ENCODE measurements at regions not wholly inside any gene's neighbourhood (a gene's known extent, or its start where the extent isn't known, plus 50 kb on each side); places are given as distances from the start of the nearest gene placed in this dataset.
A peak's percentile ranks its signal among the peaks of the same experiment; 100 is the strongest.
"Not testable (repeated sequence)": the region's sequence is repeated elsewhere in the genome, so short reads cannot be mapped to it uniquely, and the experiment has no call there.

DNA sequence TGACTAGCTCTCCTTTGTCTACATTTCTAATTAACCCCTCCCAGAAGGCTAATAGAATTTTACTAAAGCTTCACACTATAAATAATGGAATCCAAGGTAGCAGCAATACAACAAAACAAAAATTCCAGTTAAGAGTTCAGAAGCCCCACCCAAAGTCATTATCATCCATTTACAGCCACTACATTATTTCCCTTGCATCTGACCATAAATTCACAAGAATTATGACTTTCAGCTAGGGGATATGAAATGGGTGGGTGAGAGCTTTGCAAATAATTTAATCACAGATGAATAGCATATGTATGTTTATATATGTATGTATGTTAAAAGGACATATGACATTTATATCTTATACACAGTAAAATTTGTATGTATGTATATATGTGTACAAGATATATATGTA, 65.3 kb upstream of the PTGDR start:
- no peak for DNase-seq

DNA sequence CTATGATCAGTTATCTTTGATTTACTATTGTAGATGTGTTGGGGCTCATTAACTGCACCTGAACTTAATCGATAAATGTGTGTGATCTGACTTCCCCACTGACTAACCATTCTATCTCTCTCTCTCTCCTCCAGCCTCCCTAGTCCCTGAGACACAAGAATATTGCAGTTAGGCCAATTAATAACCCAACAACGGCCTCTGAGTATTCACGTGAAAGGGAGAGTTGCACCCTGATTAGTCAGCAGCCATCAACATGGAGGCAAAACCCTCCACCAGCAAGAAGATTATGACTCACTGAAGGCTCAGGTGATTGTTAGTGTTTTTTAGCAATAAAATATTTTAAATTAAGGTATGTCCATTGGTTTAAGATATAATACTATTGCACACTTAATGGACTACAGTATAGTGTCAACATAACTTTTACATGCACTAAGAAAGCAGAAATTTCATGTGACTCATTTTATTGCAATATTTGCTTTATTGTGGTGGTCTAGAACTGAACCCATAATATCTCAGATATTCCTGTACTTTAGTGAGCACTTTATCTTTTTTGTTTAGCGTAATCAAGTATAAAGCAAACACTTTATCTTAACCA, 77.1 kb upstream of the PTGDR start:
- no peak for DNase-seq

DNA sequence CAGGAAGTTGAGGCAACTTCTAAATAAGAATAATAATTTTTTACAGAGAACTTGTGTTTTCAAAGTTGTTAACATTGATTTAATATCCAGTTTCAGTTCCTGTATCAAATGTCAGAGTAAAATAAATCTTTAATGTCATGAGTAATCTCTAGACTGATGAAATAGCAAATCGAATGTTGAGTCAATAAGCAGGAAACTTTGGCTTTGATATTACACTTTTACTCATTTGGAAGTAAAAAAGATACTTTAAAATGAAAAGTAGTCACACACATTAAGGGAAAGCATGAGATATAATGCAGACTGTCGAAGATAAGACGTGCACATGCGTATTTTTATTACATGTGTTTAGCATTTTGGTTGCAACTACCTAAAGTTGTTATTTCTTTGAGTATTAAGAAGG, 78.2 kb upstream of the PTGDR start:
- DNase-seq = no peak

DNA sequence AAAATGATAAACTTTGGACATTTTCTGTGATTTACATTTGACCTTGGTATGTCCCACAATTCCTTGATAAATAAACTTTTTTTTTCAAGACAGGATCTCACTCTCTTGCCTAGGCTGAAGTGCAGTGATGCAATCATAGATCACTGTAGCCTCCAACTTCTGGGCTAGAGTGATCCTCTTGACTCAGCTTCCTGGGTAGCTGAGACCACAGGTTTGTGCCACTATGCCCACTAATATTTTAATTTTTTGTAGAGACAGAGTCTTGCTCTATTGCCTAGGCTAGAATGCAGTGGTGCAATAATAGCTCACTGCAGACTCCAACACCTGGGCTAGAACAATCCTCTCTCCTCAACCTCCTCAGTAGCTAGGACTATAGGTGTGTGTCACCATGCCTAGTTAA, 79.1 kb upstream of the PTGDR start:
- DNase-seq = no peak

DNA sequence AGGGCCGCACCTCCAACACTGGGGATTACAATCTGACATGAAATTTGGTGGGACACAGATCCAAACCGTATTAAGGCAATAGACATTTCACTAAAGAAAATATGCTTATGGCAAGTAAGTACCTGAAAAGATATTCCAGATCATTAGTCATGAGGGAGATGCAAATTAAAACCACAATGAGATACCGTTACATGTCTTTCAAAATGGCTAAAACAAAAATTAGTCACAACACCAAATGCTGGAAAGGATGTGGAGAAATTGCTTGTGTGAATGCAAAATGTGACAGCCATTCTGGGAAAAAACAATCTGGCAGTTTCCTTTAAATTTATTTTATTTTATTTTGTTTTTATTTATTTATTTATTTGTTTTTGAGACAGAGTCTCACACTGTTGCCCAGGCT, 82.3 kb upstream of the PTGDR start:
- DNase-seq = no peak

GRCh38 chr14:52182853-52183252, 84.6 kb upstream of the PTGDR start:
- no peak for DNase-seq

DNA sequence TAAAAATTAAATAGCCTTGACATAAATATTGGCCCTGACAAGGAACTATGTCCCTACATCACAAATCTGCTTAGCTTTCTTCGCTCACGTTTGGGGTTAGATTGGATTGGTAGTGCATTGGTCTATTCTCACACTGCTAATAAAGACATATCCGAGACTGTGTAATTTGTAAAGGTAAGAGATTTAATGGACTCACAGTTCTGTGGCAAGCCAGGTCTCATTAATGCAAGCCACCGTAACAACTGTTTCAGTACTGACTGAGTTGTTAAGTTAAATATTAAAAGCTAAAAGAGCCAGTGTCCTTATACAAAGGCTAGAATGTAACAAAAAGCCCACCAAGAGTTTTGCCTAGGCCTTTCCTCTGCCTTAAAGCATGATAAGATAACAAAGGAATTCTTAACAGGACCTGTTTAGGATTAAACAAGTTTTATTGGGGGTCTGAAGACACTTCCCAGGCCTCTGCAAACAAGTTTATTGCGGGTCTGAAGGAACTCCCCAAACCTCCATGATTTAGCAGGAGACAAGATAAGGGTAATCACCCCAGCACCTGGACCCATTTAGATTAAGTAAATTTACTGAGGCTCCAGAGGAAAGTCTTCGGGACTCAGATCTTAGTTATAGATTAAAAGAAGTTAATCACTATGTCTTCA, 88.2 kb upstream of the PTGDR start:
- DNase-seq = no peak

GRCh38 chr14:52175982-52176502, 91.5 kb upstream of the PTGDR start:
- DNase-seq = no peak

DNA sequence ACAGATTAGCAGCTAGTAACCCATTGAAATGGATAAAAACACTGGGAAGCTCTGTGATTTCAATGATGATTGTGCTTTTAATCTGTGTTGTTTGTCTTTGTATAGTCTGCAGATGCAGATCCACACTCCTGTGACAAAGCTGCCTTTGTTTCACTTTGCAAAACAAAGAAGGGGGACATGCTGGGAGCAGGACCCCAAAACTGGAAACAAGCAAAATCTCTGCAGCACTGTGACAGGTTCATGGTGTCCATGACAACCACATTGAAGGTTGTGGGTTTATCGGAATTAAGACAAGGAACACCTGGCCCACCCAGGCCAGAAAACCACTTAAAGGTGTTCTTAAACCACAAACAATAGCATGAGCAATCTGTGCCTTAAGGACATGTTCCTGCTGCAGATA, 95.6 kb upstream of the PTGDR start:
- DNase-seq = not testable (repeated sequence)

DNA sequence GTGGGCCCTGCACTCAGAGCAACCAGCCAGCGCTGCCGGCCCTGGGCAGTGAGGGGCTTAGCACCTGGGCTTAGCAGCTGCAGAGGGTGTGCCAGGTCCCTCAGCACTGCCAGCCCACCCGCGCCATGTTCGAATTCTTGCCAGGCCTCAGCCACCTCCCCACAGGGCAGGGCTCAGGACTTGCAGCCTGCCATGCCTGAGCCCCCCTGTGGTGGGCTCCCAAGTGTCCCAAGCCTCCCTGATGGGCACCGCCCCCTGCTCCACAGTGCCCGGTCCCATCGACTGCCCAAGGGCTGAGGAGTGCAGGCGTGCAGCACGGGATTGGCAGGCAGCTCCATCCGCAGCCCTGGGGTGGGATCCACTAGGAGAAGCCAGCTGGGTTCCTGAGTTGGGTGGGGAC, 98.0 kb upstream of the NID2 start:
- no peak for DNase-seq

GRCh38 chr14:52155651-52156213, 86.9 kb upstream of the NID2 start:
- DNase-seq = no peak

DNA sequence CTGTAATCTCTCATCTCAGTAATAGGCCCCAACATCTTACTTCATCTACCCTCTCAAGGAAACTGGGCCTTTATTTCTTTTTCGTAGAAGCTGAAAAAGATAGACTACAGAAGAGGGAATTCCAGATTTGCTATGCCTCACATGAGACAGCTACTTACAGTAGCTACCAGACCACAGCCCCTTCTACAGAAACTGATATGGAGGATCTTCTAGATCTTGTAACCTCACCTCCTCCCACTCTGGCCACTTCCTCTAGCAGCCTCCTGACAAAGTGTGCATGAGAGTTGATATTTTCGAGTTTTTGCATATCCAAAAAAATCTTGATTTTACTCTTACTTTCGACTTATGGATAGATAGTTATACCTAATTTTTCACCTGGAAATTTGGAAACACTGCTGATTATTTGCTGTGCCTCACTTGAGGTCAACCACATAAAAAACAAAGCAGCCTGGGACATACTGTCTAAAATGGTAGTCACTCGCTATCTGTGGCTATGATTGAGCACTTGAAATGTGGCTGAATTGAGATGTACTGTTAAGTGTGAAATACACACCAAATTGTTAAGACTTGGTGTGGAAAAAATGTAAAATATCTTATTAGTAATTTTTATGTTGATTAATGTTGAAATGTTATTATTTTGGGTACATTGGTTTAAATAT, 86.3 kb upstream of the NID2 start:
- no peak for DNase-seq

GRCh38 chr14:52153939-52154338, 85.1 kb upstream of the NID2 start:
- DNase-seq = no peak

DNA sequence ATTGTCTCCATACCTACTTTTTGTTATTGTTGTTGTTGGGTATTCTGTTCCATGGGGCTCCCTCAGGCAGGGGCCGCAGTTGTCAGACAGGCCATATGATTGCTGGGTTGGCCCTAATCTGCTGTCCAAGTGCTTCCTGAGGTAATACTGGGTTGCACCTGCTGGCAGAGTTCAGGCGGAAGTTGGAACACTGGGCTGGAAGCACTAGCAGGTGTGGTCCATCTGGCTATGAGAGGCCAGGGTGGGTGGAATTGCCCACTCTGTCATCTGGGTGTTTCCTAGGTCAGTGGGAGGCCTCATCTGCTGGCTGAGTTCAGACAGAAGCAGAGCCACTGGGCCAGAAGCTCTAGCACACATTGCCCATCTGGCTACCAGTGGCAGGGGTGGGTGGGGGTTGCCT, 81.3 kb upstream of the NID2 start:
- DNase-seq = no peak

DNA sequence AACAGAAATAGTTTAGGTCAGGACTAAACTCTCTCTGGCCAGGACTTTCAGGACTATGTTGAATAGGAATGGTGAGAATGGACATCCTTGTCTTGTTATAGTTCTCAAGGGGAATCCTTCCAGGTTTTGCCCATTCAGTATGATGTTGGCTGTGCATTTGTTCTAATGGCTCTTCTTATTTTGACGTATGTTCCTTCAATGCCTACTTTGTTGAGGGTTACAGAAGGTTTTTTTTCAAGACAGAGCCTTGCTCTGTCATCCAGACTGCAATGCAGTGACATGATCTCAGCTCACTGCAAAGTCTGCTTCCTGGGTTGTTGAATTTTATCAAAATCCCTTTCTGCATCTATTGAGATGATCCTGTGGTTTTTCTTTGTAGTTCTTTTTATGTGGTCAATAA, 79.5 kb upstream of the NID2 start:
- DNase-seq = no peak

DNA sequence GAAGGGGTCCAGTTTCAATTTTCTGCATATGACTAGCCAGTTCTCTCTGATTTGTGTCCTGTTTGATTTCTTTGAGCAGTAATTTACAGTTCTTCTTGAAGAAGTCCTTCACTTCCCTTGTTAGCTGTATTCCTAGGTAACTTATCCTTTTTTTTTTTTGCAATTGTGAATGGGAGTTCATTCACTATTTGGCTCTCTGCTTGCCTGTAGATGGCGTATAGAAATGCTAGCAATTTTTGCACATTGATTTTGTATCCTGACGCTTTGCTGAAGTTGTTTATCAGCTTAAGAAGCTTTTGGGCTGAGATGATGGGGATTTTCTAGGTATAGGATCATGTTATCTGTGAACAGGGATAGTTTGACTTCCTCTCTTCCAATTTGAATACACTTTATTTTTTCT, 77.6 kb upstream of the NID2 start:
- DNase-seq = no peak

- DNase-seq = not testable (repeated sequence)
These were observed 75.2 kb upstream of the NID2 start for GRCh38 chr14:52144099-52144498.

DNA sequence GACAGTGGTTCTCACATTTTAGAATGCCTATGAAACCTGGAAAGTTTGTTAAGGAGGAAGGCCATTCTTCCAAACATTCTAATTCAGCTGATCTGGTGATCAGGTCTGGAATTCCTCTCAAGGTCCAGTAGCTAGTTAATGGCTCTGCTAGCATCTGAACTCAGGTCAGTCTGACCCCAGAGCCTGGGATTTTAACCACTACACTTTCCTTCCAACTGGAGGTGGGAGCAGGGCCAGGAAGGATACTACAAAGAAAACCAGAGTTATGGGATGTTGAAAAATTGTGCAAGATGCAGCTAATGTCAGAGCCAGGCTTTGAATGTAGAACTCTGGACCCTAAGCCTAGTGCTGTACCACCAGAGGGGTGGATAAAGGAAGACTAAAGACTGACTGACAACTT, 73.6 kb upstream of the NID2 start:
- DNase-seq = no peak

GRCh38 chr14:52131640-52132320, 62.9 kb upstream of the NID2 start:
- peak; percentile 16 for DNase-seq

DNA sequence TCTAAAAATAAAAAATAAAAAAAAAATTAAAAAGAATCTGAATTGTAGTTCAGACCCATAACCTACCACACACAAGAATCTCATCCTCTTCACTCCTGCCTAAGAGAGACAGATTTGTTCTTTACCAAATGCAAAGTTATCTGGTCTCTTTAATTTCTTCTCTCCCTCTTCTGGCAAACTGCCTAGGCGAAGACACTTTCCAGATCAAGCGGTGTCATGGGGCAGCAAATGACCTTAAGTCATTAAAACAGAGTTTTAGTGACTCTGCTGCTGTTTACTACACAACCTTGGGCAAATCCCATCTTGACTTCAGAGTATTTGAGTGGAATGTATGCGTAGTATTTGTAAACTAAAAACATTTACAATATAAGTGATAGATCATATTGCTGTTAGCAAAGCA, 60.9 kb upstream of the NID2 start:
- DNase-seq = no peak

GRCh38 chr14:52125885-52126284, 57.0 kb upstream of the NID2 start:
- no peak for DNase-seq

DNA sequence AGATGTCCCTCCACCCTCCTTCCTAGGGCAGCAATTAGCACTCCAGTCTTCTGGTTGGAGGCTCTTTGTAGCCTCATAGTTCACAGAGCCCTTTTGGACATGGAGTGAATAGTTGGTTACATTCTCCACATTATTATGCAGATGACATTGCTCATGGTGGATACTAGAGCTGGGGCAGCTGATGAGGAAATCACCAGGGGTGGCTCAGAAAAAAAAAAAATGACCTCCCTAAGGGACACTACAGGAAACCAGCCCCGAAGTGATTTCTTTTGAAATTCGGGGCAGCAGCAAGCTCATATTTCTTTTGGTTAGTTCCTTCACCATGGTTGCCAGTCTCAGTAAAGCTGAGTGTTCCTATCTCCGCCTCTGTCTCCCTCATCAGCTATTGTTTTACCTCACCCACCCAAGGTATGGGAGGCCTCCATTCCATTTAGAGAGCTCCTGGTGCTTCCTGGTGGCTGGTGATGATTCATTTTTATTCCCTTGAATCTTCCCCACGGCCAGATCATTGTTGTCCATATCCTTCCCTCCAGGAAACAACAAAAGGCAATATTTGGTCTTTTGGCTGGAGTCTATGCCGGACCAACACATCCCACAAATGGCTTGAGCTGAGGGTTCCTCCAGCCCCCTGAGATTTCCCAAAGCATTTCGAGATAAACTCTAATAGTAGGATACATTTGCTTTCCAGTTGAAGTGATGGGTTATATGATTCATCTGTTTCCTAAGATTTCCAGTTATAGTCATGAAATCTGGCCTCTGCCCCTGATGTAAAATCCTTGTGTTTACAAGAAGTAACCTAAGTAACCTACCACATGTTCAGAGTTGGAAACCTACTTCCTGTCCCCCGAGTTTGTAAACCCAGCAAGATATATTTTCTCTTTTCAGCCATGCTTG, 56.2 kb upstream of the NID2 start:
- DNase-seq = no peak

All from effector CD8-positive, alpha-beta T cell (primary cell).